SK-N-SH treated with all-trans-retinoic acid at 6 μM for 48 hours (cell line): ENCODE measurements at regions not wholly inside any gene's neighbourhood (a gene's known extent, or its start where the extent isn't known, plus 50 kb on each side); places are given as distances from the start of the nearest gene placed in this dataset.

Experiments
- CREB5 ChIP-seq: fragments of 250-450 bp; sonication (Bioruptor Pico); IDR thresholded peaks from 2 replicates; pipeline ENCODE4 v1.5.1; 2020; ENCODE audit warnings: low read depth, mild to moderate bottlenecking, moderate library complexity
- CSRNP3 ChIP-seq: fragments of 250-450 bp; sonication (Bioruptor Pico); IDR thresholded peaks from 2 replicates; pipeline ENCODE4 v1.5.1; 2021; ENCODE audit warnings: mild to moderate bottlenecking, moderate library complexity
- GLIS3 ChIP-seq: fragments of 250-450 bp; sonication (Bioruptor Pico); IDR thresholded peaks from 2 replicates; pipeline ENCODE4 v1.5.0; 2020; ENCODE audit warnings: mild to moderate bottlenecking, moderate library complexity
- ISL1 ChIP-seq: fragments of 250-450 bp; sonication (Bioruptor Pico); IDR thresholded peaks from 2 replicates; pipeline ENCODE4 v2.1.2; 2022; ENCODE audit warnings: mild to moderate bottlenecking, moderate library complexity
- OSR1 ChIP-seq: fragments of 250-450 bp; sonication (Bioruptor Pico); IDR thresholded peaks from 2 replicates; pipeline ENCODE4 v1.8.0; 2022; ENCODE audit warnings: moderate library complexity, mild to moderate bottlenecking, inconsistent platforms
- PATZ1 ChIP-seq: fragments of 250-450 bp; sonication (Bioruptor Pico); IDR thresholded peaks from 2 replicates; pipeline ENCODE4 v1.8.0; 2020; ENCODE audit warnings: mild to moderate bottlenecking, moderate library complexity, borderline replicate concordance
- PPARA ChIP-seq: fragments of 250-450 bp; sonication (Bioruptor Pico); IDR thresholded peaks from 2 replicates; pipeline ENCODE4 v1.5.0; 2020; ENCODE audit warnings: mild to moderate bottlenecking, borderline replicate concordance
- SNAI2 ChIP-seq: fragments of 250-450 bp; sonication (Bioruptor Pico); IDR thresholded peaks from 2 replicates; pipeline ENCODE4 v1.5.0; 2020; ENCODE audit warnings: mild to moderate bottlenecking, moderate library complexity
- TCF4 ChIP-seq: fragments of 250-450 bp; sonication (Bioruptor Pico); IDR thresholded peaks from 2 replicates; pipeline ENCODE4 v1.8.0; 2021; ENCODE audit warnings: mild to moderate bottlenecking, moderate library complexity, borderline replicate concordance
- TOX ChIP-seq: fragments of 250-450 bp; sonication (Bioruptor Pico); IDR thresholded peaks from 2 replicates; pipeline ENCODE4 v1.8.0; 2021; ENCODE audit warnings: mild to moderate bottlenecking, moderate library complexity, borderline replicate concordance
- ZFP3 ChIP-seq: fragments of 250-450 bp; sonication (Bioruptor Pico); IDR thresholded peaks from 2 replicates; pipeline ENCODE4 v1.5.0; 2020; ENCODE audit warnings: mild to moderate bottlenecking, moderate library complexity
- ZFP30 ChIP-seq: fragments of 450-650 bp; formaldehyde crosslinking; IDR thresholded peaks from 2 replicates; pipeline ENCODE4 v1.5.0; 2022; ENCODE audit warnings: mild to moderate bottlenecking, moderate library complexity
- ZNF565 ChIP-seq: fragments of 450-650 bp; formaldehyde crosslinking; conservative IDR thresholded peaks from 2 replicates; pipeline ENCODE4 v1.5.0; 2020; ENCODE audit warnings: low read depth, mild to moderate bottlenecking, moderate library complexity
- ZNF8 ChIP-seq: fragments of 450-650 bp; formaldehyde crosslinking; IDR thresholded peaks from 2 replicates; pipeline ENCODE4 v1.5.0; 2020; ENCODE audit warnings: mild to moderate bottlenecking, moderate library complexity

GRCh38 chr1:215022204-215022603 is 60.3 kb upstream of the KCNK2 start:
- TF ChIP-seq TOX (CRISPR knock-in tag) (no peak), GLIS3 (no peak), OSR1 (CRISPR knock-in tag) (no peak), CREB5 (CRISPR knock-in tag) (no peak), CSRNP3 (CRISPR knock-in tag) (no peak), ZFP30 (CRISPR knock-in tag) (no peak), SNAI2 (CRISPR knock-in tag) (no peak), TCF4 (CRISPR knock-in tag) (no peak), ZNF565 (CRISPR knock-in tag) (no peak), ISL1 (CRISPR knock-in tag) (no peak), PATZ1 (no peak), PPARA (no peak), ZFP3 (CRISPR knock-in tag) (no peak), ZNF8 (CRISPR knock-in tag) (no peak)
